Tibial nerve (tissue), 4 donors: ENCODE measurements at regions not wholly inside any gene's neighbourhood (a gene's known extent, or its start where the extent isn't known, plus 50 kb on each side); places are given as distances from the start of the nearest gene placed in this dataset.

Experiments used
- DNase-seq, 2 donors: peaks; one replicate each; pipeline ENCODE4 v3.0.0-alpha.2; 2019; ENCODE audit warnings: low spot score in 2 of 2
- H3K27ac ChIP-seq, 4 donors: fragments of 200-600 bp; sonication (generic) in 3 of 4; one replicate each; pipeline ENCODE4 v1.5.1; 2017 to 2019; ENCODE audit warnings: mild to moderate bottlenecking in 1 of 4
- H3K27me3 ChIP-seq, 2 donors: fragments of 200-600 bp; sonication (generic) in 1 of 2; one replicate each; pipeline versions ENCODE4 v1.5.1 to v1.6.0; 2017 to 2019
- H3K36me3 ChIP-seq, 3 donors: fragments of 200-600 bp; sonication (generic); one replicate each; pipeline ENCODE4 v1.5.1; 2018 to 2019
- H3K4me1 ChIP-seq, 4 donors: fragments of 200-600 bp; sonication (generic) in 3 of 4; one replicate each; pipeline ENCODE4 v1.5.1; 2017 to 2019
- H3K4me3 ChIP-seq, 4 donors: fragments of 200-600 bp; sonication (generic) in 3 of 4; one replicate each; pipeline ENCODE4 v1.5.1; 2017 to 2019; ENCODE audit warnings: mild to moderate bottlenecking in 1 of 4, moderate library complexity in 1 of 4
- H3K9me3 ChIP-seq, 4 donors: fragments of 200-600 bp; sonication (generic) in 3 of 4; one replicate each; pipeline ENCODE4 v1.5.1; 2017 to 2019
- CTCF ChIP-seq, 5 experiments: fragments of 200-600 bp in 3 of 5; fragments of 450-650 bp in 2 of 5; sonication (generic) in 3 of 5; IDR thresholded peaks; one replicate each; pipeline ENCODE4 v1.5.1; 2016 to 2019; ENCODE audit warnings: antibody characterized with exemption in 5 of 5, mild to moderate bottlenecking in 3 of 5, moderate library complexity in 2 of 5
- EP300 ChIP-seq, 2 donors: sonication (generic); formaldehyde crosslinking; IDR thresholded peaks; one replicate each; pipeline ENCODE4 v1.6.1; 2017; ENCODE audit warnings: antibody characterized with exemption in 2 of 2, mild to moderate bottlenecking in 1 of 2
- POLR2A ChIP-seq, 2 donors: fragments of 450-650 bp; IDR thresholded peaks; one replicate each; pipeline ENCODE4 v1.6.1; 2017; ENCODE audit warnings: antibody characterized with exemption in 2 of 2, mild to moderate bottlenecking in 2 of 2, moderate library complexity in 2 of 2
- WGBS, 2 donors: methylation state at CpG; one replicate each; pipeline ENCODE4 v1.1.5; 2018; 5-methylcytosine and 5-hydroxymethylcytosine counted together

GRCh38 chr4:140212194-140212593 lies 58.2 kb upstream of the MAML3 start:
- Histone ChIP-seq H3K9me3 (no peaks in the 10 kb centered on the region), H3K36me3 (no peaks in the 10 kb centered on the region), H3K27me3 (no peaks in the 10 kb centered on the region), H3K4me1 (no peaks in the 10 kb centered on the region), H3K4me3 (no peak overlapping the region), H3K27ac (no peak overlapping the region)
- 94 to 95% methylated on average over 2 of the region's 2 CpGs for WGBS, 2 donors
- DNase-seq: no peak
- TF ChIP-seq EP300 (IDR thresholded peaks at IDR 0.05): no peak
- no peak for TF ChIP-seq CTCF (IDR thresholded peaks at IDR 0.05)
- TF ChIP-seq POLR2A (IDR thresholded peaks at IDR 0.05): no peak

GRCh38 chr4:140211693-140212092 lies 57.7 kb upstream of the MAML3 start:
- no peaks in the 10 kb centered on the region for H3K4me1 ChIP-seq
- no peaks in the 10 kb centered on the region for H3K27me3 ChIP-seq
- no peaks in the 10 kb centered on the region for H3K36me3 ChIP-seq
- DNase-seq: no peak
- no peak overlapping the region for H3K27ac ChIP-seq
- WGBS, 2 donors: 70 to 86% methylated on average over 2 of the region's 2 CpGs
- H3K4me3 ChIP-seq: no peak overlapping the region
- H3K9me3 ChIP-seq: no peaks in the 10 kb centered on the region
- TF ChIP-seq EP300 (IDR thresholded peaks at IDR 0.05) (no peak), CTCF (IDR thresholded peaks at IDR 0.05) (no peak), POLR2A (IDR thresholded peaks at IDR 0.05) (no peak)

- DNase-seq: no peak
- H3K4me3 ChIP-seq: no peak overlapping the region
- H3K27me3 ChIP-seq: no peaks in the 10 kb centered on the region
- H3K4me1 ChIP-seq: no peaks in the 10 kb centered on the region
- no peaks in the 10 kb centered on the region for H3K36me3 ChIP-seq
- no peaks in the 10 kb centered on the region for H3K9me3 ChIP-seq
- H3K27ac ChIP-seq: no peak overlapping the region
- TF ChIP-seq CTCF (IDR thresholded peaks at IDR 0.05) (no peak), EP300 (IDR thresholded peaks at IDR 0.05) (no peak), POLR2A (IDR thresholded peaks at IDR 0.05) (no peak)
Measured at GRCh38 chr4:140211161-140211560, 57.2 kb upstream of the MAML3 start.

GRCh38 chr4:140208921-140209320 lies 54.9 kb upstream of the MAML3 start:
- no peak overlapping the region for H3K27ac ChIP-seq
- no peaks in the 10 kb centered on the region for H3K27me3 ChIP-seq
- no peak overlapping the region for H3K4me3 ChIP-seq
- no peaks in the 10 kb centered on the region for H3K36me3 ChIP-seq
- DNase-seq: no peak
- WGBS, 2 donors: 60 to 63% methylated on average over 1 of the region's 1 CpG
- no peaks in the 10 kb centered on the region for H3K9me3 ChIP-seq
- TF ChIP-seq POLR2A (IDR thresholded peaks at IDR 0.05) (no peak), CTCF (IDR thresholded peaks at IDR 0.05) (no peak), EP300 (IDR thresholded peaks at IDR 0.05) (no peak)
- no peaks in the 10 kb centered on the region for H3K4me1 ChIP-seq
